GM13977 (cell line): ENCODE measurements at regions not wholly inside any gene's neighbourhood (a gene's known extent, or its start where the extent isn't known, plus 50 kb on each side); places are given as distances from the start of the nearest gene placed in this dataset.
"Not testable (repeated sequence)": the region's sequence is repeated elsewhere in the genome, so short reads cannot be mapped to it uniquely, and the experiment has no call there.

Source experiments
- DNase-seq: peaks from one replicate; pipeline ENCODE4 v3.0.0; 2012; ENCODE audit warnings: low spot score
- in situ Hi-C: fragments of 300-500 bp; cut with MboI; formaldehyde crosslinking; loops from one replicate; pipeline ENCODE4 v1.12.0; 2022; ENCODE audit warnings: low sequenced_read_pairs, low pct_unique_long_range_greater_than_20kb, mixed read lengths, inconsistent platforms; ENCODE audit not compliant: unreplicated experiment
- TF ChIP-seq, protein P1 (sequence below): IDR thresholded peaks from 2 replicates; pipeline ENCODE4 v1.5.1; 2012; ENCODE audit warnings: mild to moderate bottlenecking, control low read depth; ENCODE audit not compliant: insufficient read depth; ENCODE audit errors: extremely low read depth, missing control alignments

DNA sequence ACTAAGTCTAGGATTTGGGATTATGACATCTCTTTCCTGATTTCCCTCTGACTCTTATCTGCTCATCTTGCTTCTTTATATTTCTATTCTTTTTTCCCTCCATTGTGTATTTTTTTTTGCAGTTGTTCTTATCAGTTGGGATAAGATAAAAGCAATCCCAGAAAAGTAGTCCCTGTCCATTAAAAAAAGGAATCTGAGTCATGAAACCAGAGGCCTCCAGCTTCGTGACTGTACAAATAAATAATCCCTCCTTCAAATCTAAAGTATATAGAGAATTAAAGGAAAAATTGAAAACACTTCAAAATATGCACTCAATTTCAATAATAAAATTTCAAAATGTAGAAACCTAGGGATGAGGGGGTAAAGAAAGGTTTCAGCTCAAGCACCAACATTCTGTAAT is 317.8 kb upstream of the NT5E start:
- in situ Hi-C loops, result no loop called here
- TF ChIP-seq, protein P1, sequence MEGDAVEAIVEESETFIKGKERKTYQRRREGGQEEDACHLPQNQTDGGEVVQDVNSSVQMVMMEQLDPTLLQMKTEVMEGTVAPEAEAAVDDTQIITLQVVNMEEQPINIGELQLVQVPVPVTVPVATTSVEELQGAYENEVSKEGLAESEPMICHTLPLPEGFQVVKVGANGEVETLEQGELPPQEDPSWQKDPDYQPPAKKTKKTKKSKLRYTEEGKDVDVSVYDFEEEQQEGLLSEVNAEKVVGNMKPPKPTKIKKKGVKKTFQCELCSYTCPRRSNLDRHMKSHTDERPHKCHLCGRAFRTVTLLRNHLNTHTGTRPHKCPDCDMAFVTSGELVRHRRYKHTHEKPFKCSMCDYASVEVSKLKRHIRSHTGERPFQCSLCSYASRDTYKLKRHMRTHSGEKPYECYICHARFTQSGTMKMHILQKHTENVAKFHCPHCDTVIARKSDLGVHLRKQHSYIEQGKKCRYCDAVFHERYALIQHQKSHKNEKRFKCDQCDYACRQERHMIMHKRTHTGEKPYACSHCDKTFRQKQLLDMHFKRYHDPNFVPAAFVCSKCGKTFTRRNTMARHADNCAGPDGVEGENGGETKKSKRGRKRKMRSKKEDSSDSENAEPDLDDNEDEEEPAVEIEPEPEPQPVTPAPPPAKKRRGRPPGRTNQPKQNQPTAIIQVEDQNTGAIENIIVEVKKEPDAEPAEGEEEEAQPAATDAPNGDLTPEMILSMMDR, result no peak
- DNase-seq, result no peak

DNA sequence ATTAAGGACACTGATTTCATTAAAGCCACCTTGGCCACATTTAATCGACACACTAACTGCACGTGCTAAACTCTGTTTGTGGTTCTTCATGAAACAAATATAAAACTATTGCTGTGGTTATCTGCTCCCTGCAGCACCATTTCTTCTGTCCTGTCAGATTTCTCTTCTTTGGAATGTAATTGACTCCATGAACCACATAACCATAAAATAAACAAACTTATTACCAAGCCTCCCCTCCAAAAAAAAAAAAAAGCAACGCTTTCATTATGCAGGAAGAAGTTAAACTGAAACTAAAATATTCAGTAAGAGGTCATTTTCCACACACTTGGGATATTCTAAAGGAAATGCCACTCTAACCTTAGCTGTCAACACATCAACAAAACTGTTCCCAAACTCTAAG is 319.1 kb upstream of the NT5E start:
- DNase-seq, result no peak
- in situ Hi-C loops, result no loop called here
- TF ChIP-seq, protein P1, result no peak

GRCh38 chr6:85129881-85130280 is 320.0 kb upstream of the NT5E start:
- in situ Hi-C loops, result no loop called here
- no peak for DNase-seq
- TF ChIP-seq, protein P1, result no peak

DNA sequence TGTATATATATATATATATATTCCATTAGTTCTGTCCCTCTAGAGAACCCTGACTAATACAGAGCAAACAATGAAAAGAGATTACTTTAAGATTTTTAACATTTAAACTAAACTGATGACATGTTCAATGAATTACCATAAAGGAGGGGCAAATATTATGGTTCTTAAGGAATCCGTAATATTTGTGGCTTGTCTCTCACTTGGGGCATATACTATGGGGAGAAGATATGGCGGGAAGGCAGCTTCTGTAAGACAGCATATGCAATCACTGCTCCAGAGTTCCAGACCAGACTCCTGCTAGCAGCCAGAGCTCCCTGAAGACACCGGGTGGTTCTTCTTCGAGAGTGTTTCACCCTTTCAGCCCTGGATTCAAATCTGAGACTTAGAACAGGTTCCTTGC is 321.1 kb upstream of the NT5E start:
- in situ Hi-C loops, result no loop called here
- TF ChIP-seq, protein P1, result no peak
- DNase-seq, result no peak

- DNase-seq, in situ Hi-C loops: not testable (repeated sequence)
Observed at GRCh38 chr6:85128256-85128655, 321.6 kb upstream of the NT5E start.

GRCh38 chr6:85127696-85128243 is 322.1 kb upstream of the NT5E start:
- in situ Hi-C loops, result no loop called here
- TF ChIP-seq, protein P1, result no peak
- no peak for DNase-seq

GRCh38 chr6:85127168-85127498 is 322.8 kb upstream of the NT5E start:
- no peak for DNase-seq
- in situ Hi-C loops, result no loop called here
- TF ChIP-seq, protein P1, result no peak
